Gastrocnemius medialis (tissue), 4 donors: ENCODE measurements at regions not wholly inside any gene's neighbourhood (a gene's known extent, or its start where the extent isn't known, plus 50 kb on each side); places are given as distances from the start of the nearest gene placed in this dataset.

Source experiments
- POLR2A ChIP-seq, 2 donors: fragments of 450-650 bp; IDR thresholded peaks; one replicate each; pipeline ENCODE4 v1.6.1; 2017; ENCODE audit warnings: antibody characterized with exemption in 2 of 2, mild to moderate bottlenecking in 2 of 2, moderate library complexity in 2 of 2
- TF ChIP-seq, protein P1 (sequence below), 5 experiments: fragments of 450-650 bp in 3 of 5; fragments of 200-600 bp in 2 of 5; sonication (generic) in 2 of 5; IDR thresholded peaks in 4 of 5; conservative IDR thresholded peaks in 1 of 5; 1 replicate in 4 of 5; 2 replicates in 1 of 5; pipeline ENCODE4 v1.5.1; 2016 to 2019; ENCODE audit warnings: antibody characterized with exemption in 5 of 5, mild to moderate bottlenecking in 3 of 5, moderate library complexity in 3 of 5

GRCh38 chr2:139556789-139557188 is 776.6 kb upstream of the NXPH2 start:
- TF ChIP-seq, protein P1, sequence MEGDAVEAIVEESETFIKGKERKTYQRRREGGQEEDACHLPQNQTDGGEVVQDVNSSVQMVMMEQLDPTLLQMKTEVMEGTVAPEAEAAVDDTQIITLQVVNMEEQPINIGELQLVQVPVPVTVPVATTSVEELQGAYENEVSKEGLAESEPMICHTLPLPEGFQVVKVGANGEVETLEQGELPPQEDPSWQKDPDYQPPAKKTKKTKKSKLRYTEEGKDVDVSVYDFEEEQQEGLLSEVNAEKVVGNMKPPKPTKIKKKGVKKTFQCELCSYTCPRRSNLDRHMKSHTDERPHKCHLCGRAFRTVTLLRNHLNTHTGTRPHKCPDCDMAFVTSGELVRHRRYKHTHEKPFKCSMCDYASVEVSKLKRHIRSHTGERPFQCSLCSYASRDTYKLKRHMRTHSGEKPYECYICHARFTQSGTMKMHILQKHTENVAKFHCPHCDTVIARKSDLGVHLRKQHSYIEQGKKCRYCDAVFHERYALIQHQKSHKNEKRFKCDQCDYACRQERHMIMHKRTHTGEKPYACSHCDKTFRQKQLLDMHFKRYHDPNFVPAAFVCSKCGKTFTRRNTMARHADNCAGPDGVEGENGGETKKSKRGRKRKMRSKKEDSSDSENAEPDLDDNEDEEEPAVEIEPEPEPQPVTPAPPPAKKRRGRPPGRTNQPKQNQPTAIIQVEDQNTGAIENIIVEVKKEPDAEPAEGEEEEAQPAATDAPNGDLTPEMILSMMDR (IDR thresholded peaks at IDR 0.05 in 4 of 5, conservative IDR thresholded peaks at IDR 0.05 in 1 of 5): no peak
- no peak for TF ChIP-seq POLR2A (IDR thresholded peaks at IDR 0.05)
